GM21515 (cell line): ENCODE measurements at regions not wholly inside any gene's neighbourhood (a gene's known extent, or its start where the extent isn't known, plus 50 kb on each side); places are given as distances from the start of the nearest gene placed in this dataset.

Experiments used
- ATAC-seq: cut with Tn5 transposase; IDR thresholded peaks from one replicate; pipeline ENCODE4 v1.9.1; 2021; ENCODE audit not compliant: unreplicated experiment

- ATAC-seq = no peak
Measured at GRCh38 chr13:105591277-105591676, 944.2 kb downstream of the EFNB2 start.

- ATAC-seq = no peak
Measured at GRCh38 chr13:105587786-105588185, 947.7 kb downstream of the EFNB2 start.

GRCh38 chr13:105579821-105580710, 955.4 kb downstream of the EFNB2 start:
- no peak for ATAC-seq

GRCh38 chr13:105573136-105573535, 962.3 kb downstream of the EFNB2 start:
- ATAC-seq = no peak

- ATAC-seq = no peak
Measured at GRCh38 chr13:105572401-105572800, 963.1 kb downstream of the EFNB2 start.

- no peak for ATAC-seq
Measured at GRCh38 chr13:105569816-105570215, 965.6 kb downstream of the EFNB2 start.

GRCh38 chr13:105567951-105568525, 967.4 kb downstream of the EFNB2 start:
- no peak for ATAC-seq

- no peak for ATAC-seq
Measured at GRCh38 chr13:105565136-105565727, 970.2 kb downstream of the EFNB2 start.

GRCh38 chr13:105552078-105552477, 983.4 kb downstream of the EFNB2 start:
- no peak for ATAC-seq

GRCh38 chr13:105547851-105548250, 987.6 kb downstream of the EFNB2 start:
- ATAC-seq = no peak

GRCh38 chr13:105545811-105546210, 989.7 kb downstream of the EFNB2 start:
- no peak for ATAC-seq

- ATAC-seq = no peak
Measured at GRCh38 chr13:105543742-105544141, 991.7 kb downstream of the EFNB2 start.

GRCh38 chr13:105541565-105541964, 993.9 kb downstream of the EFNB2 start:
- ATAC-seq = no peak

GRCh38 chr13:105538346-105538745, 997.1 kb downstream of the EFNB2 start:
- ATAC-seq = no peak

GRCh38 chr13:105537113-105537512, 998.3 kb downstream of the EFNB2 start:
- no peak for ATAC-seq

GRCh38 chr13:105530468-105530867, 1005.0 kb downstream of the EFNB2 start:
- ATAC-seq = no peak

- ATAC-seq = no peak
Measured at GRCh38 chr13:105527127-105527526, 1008.3 kb downstream of the EFNB2 start.

GRCh38 chr13:105519771-105520170, 1015.7 kb downstream of the EFNB2 start:
- no peak for ATAC-seq

GRCh38 chr13:105518086-105518485, 1017.4 kb downstream of the EFNB2 start:
- no peak for ATAC-seq

- no peak for ATAC-seq
Measured at GRCh38 chr13:105514401-105514800, 1021.1 kb downstream of the EFNB2 start.

GRCh38 chr13:105513448-105513847, 1022.0 kb downstream of the EFNB2 start:
- no peak for ATAC-seq
